ENCODE measurements at regions not wholly inside any gene's neighbourhood (a gene's known extent, or its start where the extent isn't known, plus 50 kb on each side); places are given as distances from the start of the nearest gene placed in this dataset.

DNA sequence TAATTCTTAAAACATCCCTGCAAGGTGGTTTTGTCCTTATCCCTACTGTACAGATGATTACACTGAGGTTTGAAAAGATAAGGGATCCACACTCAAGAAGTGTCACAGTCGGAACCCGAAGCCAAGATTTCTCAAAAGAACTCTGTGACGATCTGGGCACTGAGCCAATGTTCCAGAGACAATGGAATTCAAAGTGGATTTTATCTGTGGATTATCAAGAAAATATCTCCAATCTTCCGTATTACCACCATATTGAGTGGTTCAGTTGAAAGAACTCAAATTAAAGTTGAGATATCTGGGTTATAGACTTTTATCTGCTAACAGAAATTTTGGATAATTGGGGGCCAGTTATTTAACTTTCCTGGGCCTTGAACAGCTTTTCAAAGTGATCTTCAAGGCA, 100.0 kb upstream of the GRAMD1B start (continued):
- TF ChIP-seq, protein P1, sequence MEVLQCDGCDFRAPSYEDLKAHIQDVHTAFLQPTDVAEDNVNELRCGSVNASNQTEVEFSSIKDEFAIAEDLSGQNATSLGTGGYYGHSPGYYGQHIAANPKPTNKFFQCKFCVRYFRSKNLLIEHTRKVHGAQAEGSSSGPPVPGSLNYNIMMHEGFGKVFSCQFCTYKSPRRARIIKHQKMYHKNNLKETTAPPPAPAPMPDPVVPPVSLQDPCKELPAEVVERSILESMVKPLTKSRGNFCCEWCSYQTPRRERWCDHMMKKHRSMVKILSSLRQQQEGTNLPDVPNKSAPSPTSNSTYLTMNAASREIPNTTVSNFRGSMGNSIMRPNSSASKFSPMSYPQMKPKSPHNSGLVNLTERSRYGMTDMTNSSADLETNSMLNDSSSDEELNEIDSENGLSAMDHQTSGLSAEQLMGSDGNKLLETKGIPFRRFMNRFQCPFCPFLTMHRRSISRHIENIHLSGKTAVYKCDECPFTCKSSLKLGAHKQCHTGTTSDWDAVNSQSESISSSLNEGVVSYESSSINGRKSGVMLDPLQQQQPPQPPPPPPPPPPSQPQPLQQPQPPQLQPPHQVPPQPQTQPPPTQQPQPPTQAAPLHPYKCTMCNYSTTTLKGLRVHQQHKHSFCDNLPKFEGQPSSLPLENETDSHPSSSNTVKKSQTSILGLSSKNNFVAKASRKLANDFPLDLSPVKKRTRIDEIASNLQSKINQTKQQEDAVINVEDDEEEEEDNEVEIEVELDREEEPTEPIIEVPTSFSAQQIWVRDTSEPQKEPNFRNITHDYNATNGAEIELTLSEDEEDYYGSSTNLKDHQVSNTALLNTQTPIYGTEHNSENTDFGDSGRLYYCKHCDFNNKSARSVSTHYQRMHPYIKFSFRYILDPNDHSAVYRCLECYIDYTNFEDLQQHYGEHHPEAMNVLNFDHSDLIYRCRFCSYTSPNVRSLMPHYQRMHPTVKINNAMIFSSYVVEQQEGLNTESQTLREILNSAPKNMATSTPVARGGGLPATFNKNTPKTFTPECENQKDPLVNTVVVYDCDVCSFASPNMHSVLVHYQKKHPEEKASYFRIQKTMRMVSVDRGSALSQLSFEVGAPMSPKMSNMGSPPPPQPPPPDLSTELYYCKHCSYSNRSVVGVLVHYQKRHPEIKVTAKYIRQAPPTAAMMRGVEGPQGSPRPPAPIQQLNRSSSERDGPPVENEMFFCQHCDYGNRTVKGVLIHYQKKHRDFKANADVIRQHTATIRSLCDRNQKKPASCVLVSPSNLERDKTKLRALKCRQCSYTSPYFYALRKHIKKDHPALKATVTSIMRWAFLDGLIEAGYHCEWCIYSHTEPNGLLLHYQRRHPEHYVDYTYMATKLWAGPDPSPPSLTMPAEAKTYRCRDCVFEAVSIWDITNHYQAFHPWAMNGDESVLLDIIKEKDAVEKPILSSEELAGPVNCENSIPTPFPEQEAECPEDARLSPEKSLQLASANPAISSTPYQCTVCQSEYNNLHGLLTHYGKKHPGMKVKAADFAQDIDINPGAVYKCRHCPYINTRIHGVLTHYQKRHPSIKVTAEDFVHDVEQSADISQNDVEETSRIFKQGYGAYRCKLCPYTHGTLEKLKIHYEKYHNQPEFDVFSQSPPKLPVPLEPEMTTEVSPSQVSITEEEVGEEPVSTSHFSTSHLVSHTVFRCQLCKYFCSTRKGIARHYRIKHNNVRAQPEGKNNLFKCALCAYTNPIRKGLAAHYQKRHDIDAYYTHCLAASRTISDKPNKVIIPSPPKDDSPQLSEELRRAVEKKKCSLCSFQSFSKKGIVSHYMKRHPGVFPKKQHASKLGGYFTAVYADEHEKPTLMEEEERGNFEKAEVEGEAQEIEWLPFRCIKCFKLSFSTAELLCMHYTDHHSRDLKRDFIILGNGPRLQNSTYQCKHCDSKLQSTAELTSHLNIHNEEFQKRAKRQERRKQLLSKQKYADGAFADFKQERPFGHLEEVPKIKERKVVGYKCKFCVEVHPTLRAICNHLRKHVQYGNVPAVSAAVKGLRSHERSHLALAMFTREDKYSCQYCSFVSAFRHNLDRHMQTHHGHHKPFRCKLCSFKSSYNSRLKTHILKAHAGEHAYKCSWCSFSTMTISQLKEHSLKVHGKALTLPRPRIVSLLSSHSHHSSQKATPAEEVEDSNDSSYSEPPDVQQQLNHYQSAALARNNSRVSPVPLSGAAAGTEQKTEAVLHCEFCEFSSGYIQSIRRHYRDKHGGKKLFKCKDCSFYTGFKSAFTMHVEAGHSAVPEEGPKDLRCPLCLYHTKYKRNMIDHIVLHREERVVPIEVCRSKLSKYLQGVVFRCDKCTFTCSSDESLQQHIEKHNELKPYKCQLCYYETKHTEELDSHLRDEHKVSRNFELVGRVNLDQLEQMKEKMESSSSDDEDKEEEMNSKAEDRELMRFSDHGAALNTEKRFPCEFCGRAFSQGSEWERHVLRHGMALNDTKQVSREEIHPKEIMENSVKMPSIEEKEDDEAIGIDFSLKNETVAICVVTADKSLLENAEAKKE (CRISPR knock-in tag; IDR thresholded peaks at IDR 0.05), result no peak
- TF ChIP-seq ETS1 (IDR thresholded peaks at IDR 0.05) (no peak), CREB1 (CRISPR knock-in tag; IDR thresholded peaks at IDR 0.05; ENCODE audit: low read depth) (no peak), EZH2phosphoT487 (IDR thresholded peaks at IDR 0.05; ENCODE audit: unreplicated experiment) (no peak), JUNB (IDR thresholded peaks at IDR 0.05; ENCODE audit: unreplicated experiment) (no peak)

GRCh38 chr11:123328281-123328867, 101.7 kb upstream of the GRAMD1B start:
- ATAC-seq, result no peak
- peaks cover 8% of the 10 kb centered on the region; the same call in 2 of the 3 replicates for H3K9me3 Mint-ChIP-seq
- Histone ChIP-seq H2AFZ (peak overlapping the region; percentile 92), H3K9me2 (ENCODE audit: insufficient read depth) (no peaks in the 10 kb centered on the region), H3K4me3 (no peak overlapping the region), H3K36me3 (ENCODE audit: insufficient read depth) (no peaks in the 10 kb centered on the region), H3K79me2 (replicated peaks; ENCODE audit: insufficient read depth) (no peaks in the 10 kb centered on the region), H3K27ac (ENCODE audit: low read depth) (no peak overlapping the region), H3K27me3 (ENCODE audit: insufficient read depth) (no peaks in the 10 kb centered on the region), H3K4me1 (ENCODE audit: insufficient read depth) (no peaks in the 10 kb centered on the region; the same call in none of the 2 replicates), H4K20me1 (replicated peaks; ENCODE audit: insufficient read depth) (no peaks in the 10 kb centered on the region), H3F3A (replicated peaks; ENCODE audit: low read depth) (no peaks in the 10 kb centered on the region), H3K4me2 (no peak overlapping the region)
- no peak for DNase-seq (ENCODE audit: low spot score)
- no peak overlapping the region for H3K27ac Mint-ChIP-seq
- H3K4me3 Mint-ChIP-seq, result no peak overlapping the region
- H3K27me3 Mint-ChIP-seq (ENCODE audit: insufficient read depth, low read depth, poor library complexity), result no peaks in the 10 kb centered on the region
- no peaks in the 10 kb centered on the region; the same call in 2 of the 3 replicates for H3K36me3 Mint-ChIP-seq (ENCODE audit: low read depth)
- H3K4me1 Mint-ChIP-seq, result peaks cover 6% of the 10 kb centered on the region; the same call in 1 of the 3 replicates
- TF ChIP-seq NANOG (IDR thresholded peaks at IDR 0.05; ENCODE audit: borderline replicate concordance) (no peak), CREB1 (CRISPR knock-in tag; IDR thresholded peaks at IDR 0.05; ENCODE audit: low read depth) (no peak), POLR2AphosphoS5 (IDR thresholded peaks at IDR 0.05; ENCODE audit: low read depth) (no peak), ZNF114 (CRISPR knock-in tag; IDR thresholded peaks at IDR 0.05) (no peak), EZH2 (IDR thresholded peaks at IDR 0.05; ENCODE audit: low read depth, unreplicated experiment) (no peak), ETS1 (IDR thresholded peaks at IDR 0.05) (no peak), STAT1 (IDR thresholded peaks at IDR 0.05; ENCODE audit: unreplicated experiment) (no peak), EZH2phosphoT487 (IDR thresholded peaks at IDR 0.05; ENCODE audit: unreplicated experiment) (no peak)
- TF ChIP-seq, protein P2, sequence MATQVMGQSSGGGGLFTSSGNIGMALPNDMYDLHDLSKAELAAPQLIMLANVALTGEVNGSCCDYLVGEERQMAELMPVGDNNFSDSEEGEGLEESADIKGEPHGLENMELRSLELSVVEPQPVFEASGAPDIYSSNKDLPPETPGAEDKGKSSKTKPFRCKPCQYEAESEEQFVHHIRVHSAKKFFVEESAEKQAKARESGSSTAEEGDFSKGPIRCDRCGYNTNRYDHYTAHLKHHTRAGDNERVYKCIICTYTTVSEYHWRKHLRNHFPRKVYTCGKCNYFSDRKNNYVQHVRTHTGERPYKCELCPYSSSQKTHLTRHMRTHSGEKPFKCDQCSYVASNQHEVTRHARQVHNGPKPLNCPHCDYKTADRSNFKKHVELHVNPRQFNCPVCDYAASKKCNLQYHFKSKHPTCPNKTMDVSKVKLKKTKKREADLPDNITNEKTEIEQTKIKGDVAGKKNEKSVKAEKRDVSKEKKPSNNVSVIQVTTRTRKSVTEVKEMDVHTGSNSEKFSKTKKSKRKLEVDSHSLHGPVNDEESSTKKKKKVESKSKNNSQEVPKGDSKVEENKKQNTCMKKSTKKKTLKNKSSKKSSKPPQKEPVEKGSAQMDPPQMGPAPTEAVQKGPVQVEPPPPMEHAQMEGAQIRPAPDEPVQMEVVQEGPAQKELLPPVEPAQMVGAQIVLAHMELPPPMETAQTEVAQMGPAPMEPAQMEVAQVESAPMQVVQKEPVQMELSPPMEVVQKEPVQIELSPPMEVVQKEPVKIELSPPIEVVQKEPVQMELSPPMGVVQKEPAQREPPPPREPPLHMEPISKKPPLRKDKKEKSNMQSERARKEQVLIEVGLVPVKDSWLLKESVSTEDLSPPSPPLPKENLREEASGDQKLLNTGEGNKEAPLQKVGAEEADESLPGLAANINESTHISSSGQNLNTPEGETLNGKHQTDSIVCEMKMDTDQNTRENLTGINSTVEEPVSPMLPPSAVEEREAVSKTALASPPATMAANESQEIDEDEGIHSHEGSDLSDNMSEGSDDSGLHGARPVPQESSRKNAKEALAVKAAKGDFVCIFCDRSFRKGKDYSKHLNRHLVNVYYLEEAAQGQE (IDR thresholded peaks at IDR 0.05; ENCODE audit: unreplicated experiment), result no peak
